Breast epithelium (tissue), 4 donors: ENCODE measurements at regions not wholly inside any gene's neighbourhood (a gene's known extent, or its start where the extent isn't known, plus 50 kb on each side); places are given as distances from the start of the nearest gene placed in this dataset.

ENCODE experiments used
- DNase-seq, 2 donors: peaks; one replicate each; pipeline ENCODE4 v3.0.0-alpha.2; 2019; ENCODE audit warnings: low spot score in 2 of 2
- H3K27ac ChIP-seq, 2 donors: fragments of 200-600 bp; sonication (generic) in 1 of 2; one replicate each; pipeline ENCODE4 v1.5.1; 2016 to 2019; ENCODE audit warnings: mild to moderate bottlenecking in 1 of 2
- H3K27me3 ChIP-seq, 2 donors: fragments of 200-600 bp; sonication (generic) in 1 of 2; one replicate each; pipeline versions ENCODE4 v1.5.1 to v1.6.0; 2017 to 2019; ENCODE audit warnings: control low read depth in 1 of 2, mild to moderate bottlenecking in 1 of 2
- H3K36me3 ChIP-seq: fragments of 200-600 bp; one replicate; pipeline ENCODE4 v1.5.1; 2019
- H3K4me1 ChIP-seq, 2 donors: fragments of 200-600 bp; sonication (generic); one replicate each; pipeline ENCODE4 v1.5.1; 2016 to 2019; ENCODE audit warnings: control low read depth in 1 of 2
- H3K4me3 ChIP-seq, 3 donors: fragments of 200-600 bp; sonication (generic); 1 replicate in 2 of 3; 2 replicates in 1 of 3; pipeline ENCODE4 v1.5.1; 2016 to 2019; ENCODE audit warnings: mild to moderate bottlenecking in 3 of 3, moderate library complexity in 2 of 3
- H3K9me3 ChIP-seq, 2 donors: fragments of 200-600 bp; sonication (generic) in 1 of 2; one replicate each; pipeline ENCODE4 v1.5.1; 2016 to 2019; ENCODE audit warnings: control low read depth in 1 of 2
- POLR2A ChIP-seq: fragments of 450-650 bp; IDR thresholded peaks from one replicate; pipeline ENCODE4 v1.6.1; 2016; ENCODE audit warnings: antibody characterized with exemption, mild to moderate bottlenecking, moderate library complexity
- POLR2AphosphoS5 ChIP-seq, 3 donors: sonication (generic); formaldehyde crosslinking; IDR thresholded peaks; one replicate each; pipeline ENCODE4 v1.6.1; 2017; ENCODE audit warnings: antibody characterized with exemption in 3 of 3
- intact Hi-C: fragments of 100-400 bp; cut with DNase I; formaldehyde crosslinking; loops from one replicate; pipeline ENCODE4 v1.15.1; 2023; ENCODE audit warnings: low total_unique reads
- TF ChIP-seq, protein P1 (sequence below), 3 donors: fragments of 450-650 bp; IDR thresholded peaks; one replicate each; pipeline ENCODE4 v1.5.1; 2016 to 2017; ENCODE audit warnings: antibody characterized with exemption in 3 of 3, mild to moderate bottlenecking in 3 of 3, moderate library complexity in 3 of 3

DNA sequence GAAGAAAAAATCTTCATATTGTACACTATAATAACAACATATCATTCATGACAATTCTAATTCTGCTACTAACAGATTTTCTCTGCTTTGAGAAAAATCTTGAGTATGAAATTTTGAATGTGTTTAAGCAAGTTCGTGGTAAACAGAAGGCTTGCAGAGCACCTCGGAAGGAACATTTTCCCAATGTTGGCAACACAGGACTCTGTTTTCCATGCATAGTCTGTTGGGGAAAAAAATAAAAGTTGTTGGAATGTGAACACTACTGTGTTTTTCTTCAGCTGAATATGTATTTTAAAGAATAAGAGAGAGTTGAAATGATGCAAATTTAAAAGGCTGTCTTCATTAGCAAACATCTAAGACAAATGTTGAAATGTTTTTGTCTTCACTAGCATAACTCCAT, 54.7 kb upstream of the ANXA10 start:
- Histone ChIP-seq H3K4me3 (no peak overlapping the region), H3K4me1 (no peaks in the 10 kb centered on the region), H3K36me3 (no peaks in the 10 kb centered on the region), H3K27me3 (no peaks in the 10 kb centered on the region), H3K27ac (no peak overlapping the region), H3K9me3 (no peaks in the 10 kb centered on the region)
- TF ChIP-seq, protein P1, sequence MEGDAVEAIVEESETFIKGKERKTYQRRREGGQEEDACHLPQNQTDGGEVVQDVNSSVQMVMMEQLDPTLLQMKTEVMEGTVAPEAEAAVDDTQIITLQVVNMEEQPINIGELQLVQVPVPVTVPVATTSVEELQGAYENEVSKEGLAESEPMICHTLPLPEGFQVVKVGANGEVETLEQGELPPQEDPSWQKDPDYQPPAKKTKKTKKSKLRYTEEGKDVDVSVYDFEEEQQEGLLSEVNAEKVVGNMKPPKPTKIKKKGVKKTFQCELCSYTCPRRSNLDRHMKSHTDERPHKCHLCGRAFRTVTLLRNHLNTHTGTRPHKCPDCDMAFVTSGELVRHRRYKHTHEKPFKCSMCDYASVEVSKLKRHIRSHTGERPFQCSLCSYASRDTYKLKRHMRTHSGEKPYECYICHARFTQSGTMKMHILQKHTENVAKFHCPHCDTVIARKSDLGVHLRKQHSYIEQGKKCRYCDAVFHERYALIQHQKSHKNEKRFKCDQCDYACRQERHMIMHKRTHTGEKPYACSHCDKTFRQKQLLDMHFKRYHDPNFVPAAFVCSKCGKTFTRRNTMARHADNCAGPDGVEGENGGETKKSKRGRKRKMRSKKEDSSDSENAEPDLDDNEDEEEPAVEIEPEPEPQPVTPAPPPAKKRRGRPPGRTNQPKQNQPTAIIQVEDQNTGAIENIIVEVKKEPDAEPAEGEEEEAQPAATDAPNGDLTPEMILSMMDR (IDR thresholded peaks at IDR 0.05) = no peak
- TF ChIP-seq POLR2A (no peak), POLR2AphosphoS5 (IDR thresholded peaks at IDR 0.05) (no peak)
- intact Hi-C loops = no loop called here
- DNase-seq = no peak

DNA sequence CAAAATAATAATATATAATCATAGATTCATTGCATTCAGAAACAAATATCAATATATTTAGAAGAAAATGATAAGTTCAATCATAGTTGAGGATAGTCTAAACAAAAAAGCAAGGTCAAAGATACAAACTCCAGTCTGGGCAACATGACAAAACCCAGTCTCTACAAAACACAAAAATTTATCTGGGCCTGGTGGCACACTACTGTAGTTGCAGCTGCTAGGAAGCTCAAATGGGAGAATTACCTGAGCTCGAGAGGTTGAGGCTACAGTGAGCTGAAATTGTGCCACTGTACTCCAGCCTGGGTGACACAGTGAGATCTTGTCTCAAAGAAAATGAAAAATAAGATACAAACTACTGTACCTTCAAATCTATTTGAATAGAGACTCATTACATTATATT, 52.7 kb upstream of the ANXA10 start:
- Histone ChIP-seq H3K4me3 (no peak overlapping the region), H3K9me3 (no peaks in the 10 kb centered on the region), H3K27me3 (no peaks in the 10 kb centered on the region), H3K27ac (no peak overlapping the region), H3K36me3 (no peaks in the 10 kb centered on the region), H3K4me1 (no peaks in the 10 kb centered on the region)
- intact Hi-C loops = no loop called here
- no peak for TF ChIP-seq POLR2A
- TF ChIP-seq, protein P1 (IDR thresholded peaks at IDR 0.05) = no peak
- no peak for TF ChIP-seq POLR2AphosphoS5 (IDR thresholded peaks at IDR 0.05)
- no peak for DNase-seq
